ENCODE measurements at regions not wholly inside any gene's neighbourhood (a gene's known extent, or its start where the extent isn't known, plus 50 kb on each side); places are given as distances from the start of the nearest gene placed in this dataset.

DNA sequence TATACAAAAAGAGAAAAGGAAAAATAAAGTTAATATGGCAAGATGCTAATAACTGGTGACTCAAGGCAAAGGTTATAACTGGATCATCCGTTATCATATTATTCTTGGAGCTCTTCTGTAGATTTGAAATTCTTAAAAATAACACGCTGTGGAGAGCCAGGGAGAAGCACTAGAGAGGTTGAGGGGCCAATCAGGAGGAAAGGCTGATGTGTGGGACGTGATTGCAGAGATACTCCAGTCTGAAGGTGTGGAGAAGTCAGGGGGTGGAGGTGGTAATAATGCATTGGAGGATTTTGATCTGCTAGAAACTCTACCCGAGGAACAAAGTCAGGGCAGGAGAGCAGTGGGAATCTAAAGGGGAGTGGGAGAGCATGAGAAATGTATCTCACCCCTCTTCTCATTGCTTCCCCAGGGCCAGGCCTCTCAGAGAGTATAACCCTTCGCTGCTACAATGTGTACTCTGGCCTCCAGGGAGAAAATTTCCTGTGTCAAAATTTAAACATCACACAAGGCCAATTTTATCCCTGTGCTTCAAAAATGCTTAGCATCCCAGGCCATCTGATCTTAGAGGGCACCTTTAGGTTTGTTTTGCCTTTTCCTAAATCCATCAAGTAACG lies 211.5 kb upstream of the SEMA6D start:
- no peak for DNase-seq (ENCODE audit: low read depth)
- TF ChIP-seq, protein P1, sequence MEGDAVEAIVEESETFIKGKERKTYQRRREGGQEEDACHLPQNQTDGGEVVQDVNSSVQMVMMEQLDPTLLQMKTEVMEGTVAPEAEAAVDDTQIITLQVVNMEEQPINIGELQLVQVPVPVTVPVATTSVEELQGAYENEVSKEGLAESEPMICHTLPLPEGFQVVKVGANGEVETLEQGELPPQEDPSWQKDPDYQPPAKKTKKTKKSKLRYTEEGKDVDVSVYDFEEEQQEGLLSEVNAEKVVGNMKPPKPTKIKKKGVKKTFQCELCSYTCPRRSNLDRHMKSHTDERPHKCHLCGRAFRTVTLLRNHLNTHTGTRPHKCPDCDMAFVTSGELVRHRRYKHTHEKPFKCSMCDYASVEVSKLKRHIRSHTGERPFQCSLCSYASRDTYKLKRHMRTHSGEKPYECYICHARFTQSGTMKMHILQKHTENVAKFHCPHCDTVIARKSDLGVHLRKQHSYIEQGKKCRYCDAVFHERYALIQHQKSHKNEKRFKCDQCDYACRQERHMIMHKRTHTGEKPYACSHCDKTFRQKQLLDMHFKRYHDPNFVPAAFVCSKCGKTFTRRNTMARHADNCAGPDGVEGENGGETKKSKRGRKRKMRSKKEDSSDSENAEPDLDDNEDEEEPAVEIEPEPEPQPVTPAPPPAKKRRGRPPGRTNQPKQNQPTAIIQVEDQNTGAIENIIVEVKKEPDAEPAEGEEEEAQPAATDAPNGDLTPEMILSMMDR (IDR thresholded peaks at IDR 0.05; ENCODE audit: insufficient read depth, low read depth, low read length, missing control alignments) = no peak
- H3K4me3 ChIP-seq (ENCODE audit: low read depth, low read length) = no peak overlapping the region

DNA sequence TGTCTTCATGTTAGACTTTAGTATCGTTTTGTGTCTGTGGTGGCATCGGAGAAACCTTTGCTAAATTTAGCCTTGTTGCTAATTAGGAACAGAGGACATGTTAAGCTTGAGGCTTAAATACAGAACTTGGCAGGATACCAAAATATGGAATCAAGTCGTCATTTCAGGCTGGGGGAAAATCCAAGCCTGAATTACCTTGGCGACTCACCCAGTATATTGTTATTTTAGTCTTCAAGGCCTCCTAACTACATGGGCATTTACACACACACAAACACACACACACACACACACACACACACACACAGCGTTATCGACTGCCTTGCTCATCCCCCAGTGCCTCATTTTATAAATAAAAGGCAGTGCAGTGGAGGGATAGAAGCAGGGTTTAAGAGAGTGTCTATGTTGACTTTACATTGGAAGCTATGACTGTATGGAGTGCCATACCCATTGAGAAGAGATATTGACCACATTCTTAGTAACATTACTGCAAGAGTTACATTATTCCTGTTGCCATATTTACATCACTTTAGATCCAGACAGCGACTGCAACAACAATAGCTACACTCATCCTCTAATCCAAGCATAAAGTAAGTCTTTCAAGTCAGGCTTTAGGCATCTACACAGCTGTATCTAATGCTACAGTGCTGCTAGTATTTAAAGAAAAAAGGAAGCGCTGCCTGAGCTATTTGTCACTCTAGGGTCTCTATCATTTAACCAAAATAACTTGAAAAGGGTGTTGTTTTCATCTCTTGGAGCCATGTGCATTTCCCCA lies 210.8 kb upstream of the SEMA6D start:
- no peak for DNase-seq (ENCODE audit: low read depth)
- no peak overlapping the region for H3K4me3 ChIP-seq (ENCODE audit: low read depth, low read length)
- TF ChIP-seq, protein P1 (IDR thresholded peaks at IDR 0.05; ENCODE audit: insufficient read depth, low read depth, low read length, missing control alignments) = no peak

DNA sequence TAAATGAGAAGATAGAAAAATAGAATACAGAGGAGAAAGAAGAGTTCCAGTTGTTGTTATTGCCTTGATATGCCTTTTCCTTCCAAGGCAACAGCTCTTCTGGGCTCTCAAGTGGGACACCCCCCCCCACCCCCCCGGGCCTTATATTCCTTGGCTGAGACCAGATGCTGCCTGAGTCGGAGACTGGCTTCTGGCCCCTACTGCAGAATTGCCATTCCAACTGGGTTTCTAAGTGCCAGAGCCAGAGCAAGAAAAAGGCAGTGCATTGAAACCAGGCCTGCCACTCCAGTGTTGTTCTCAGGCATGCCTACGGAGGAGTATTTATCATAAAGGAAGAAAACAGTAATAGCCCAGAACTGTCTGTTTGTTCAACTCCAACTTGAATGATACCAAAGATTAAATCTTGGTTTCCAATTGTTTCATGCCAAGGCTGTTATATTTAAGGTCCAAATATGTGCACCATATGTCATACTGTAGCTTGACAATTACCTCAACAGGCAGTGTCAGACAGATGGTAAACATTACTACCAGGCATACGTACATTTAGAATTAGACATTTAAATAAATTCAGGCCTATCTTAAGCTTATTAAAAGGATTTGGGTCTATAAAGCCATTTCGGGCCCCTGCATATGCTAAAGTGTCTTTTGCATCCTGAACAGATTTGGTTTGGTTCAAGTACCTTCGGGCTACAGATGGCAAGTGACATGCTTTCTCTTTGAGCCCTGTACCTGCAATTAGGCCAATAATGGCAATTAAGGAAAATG lies 209.9 kb upstream of the SEMA6D start:
- TF ChIP-seq, protein P1 (IDR thresholded peaks at IDR 0.05; ENCODE audit: insufficient read depth, low read depth, low read length, missing control alignments) = no peak
- no peak overlapping the region for H3K4me3 ChIP-seq (ENCODE audit: low read depth, low read length)
- DNase-seq (ENCODE audit: low read depth) = no peak

DNA sequence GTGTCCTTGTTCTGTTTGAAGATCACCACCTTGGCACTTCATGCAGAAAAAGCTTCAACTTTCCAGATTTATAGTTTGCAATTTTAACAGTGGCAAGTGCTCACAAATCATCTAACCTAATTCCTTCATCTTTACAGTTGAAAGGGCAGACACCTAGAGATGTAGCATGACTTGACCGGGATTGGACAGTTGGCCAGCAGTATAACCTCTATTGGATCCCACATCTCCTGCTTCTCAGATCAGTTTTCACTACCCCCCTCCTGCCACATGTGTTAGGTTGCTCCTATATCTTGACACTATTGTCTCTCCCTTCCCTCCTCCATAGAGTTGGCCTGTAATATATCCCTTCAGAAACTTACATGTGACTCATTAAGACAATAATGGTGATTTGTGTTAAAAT lies 206.0 kb upstream of the SEMA6D start:
- TF ChIP-seq, protein P1 (IDR thresholded peaks at IDR 0.05; ENCODE audit: insufficient read depth, low read depth, low read length, missing control alignments) = no peak
- no peak overlapping the region for H3K4me3 ChIP-seq (ENCODE audit: low read depth, low read length)
- DNase-seq (ENCODE audit: low read depth) = no peak

DNA sequence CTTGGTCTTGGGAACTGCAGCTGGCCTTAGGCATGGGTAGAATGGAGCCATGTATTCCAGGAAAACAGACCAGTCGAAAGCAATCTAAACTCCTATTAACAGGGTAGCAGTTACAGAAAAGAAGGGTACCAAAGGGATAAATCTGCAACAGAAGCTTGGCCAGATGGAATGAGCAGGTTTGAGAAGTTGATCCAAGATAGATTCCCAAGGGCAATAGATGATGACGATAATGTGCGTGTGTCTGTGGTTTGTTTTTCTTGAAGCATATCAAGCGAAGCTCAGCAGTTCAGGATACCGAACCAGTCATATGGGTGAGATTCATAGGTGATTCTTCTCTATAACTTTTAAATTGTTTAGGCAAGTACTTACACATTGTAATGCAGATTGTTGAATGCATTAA lies 203.8 kb upstream of the SEMA6D start:
- no peak for DNase-seq (ENCODE audit: low read depth)
- TF ChIP-seq, protein P1 (IDR thresholded peaks at IDR 0.05; ENCODE audit: insufficient read depth, low read depth, low read length, missing control alignments) = no peak
- H3K4me3 ChIP-seq (ENCODE audit: low read depth, low read length) = no peak overlapping the region

DNA sequence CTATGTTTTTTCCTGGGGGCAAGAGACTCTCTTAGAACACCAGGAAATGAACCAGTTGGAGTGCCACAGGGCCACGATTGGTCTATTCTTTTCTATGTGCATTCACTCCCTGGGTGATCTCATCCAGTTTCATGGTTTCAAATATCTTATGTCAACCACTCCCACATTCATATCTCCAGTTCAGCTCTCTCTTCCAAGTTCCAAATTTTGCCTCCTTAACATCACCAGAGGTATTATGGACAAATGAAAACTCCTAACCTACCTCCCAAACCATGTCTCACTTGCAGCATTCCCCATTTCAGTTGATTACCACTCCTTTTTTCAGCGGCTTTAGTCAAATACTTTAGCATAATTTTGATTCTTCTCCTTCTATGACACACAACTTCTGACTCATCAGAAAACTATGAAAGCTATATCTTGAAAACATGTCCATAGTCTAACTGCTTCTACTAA lies 203.1 kb upstream of the SEMA6D start:
- TF ChIP-seq, protein P1 (IDR thresholded peaks at IDR 0.05; ENCODE audit: insufficient read depth, low read depth, low read length, missing control alignments) = no peak
- no peak overlapping the region for H3K4me3 ChIP-seq (ENCODE audit: low read depth, low read length)
- DNase-seq (ENCODE audit: low read depth) = no peak
